ENCODE measurements at regions not wholly inside any gene's neighbourhood (a gene's known extent, or its start where the extent isn't known, plus 50 kb on each side); places are given as distances from the start of the nearest gene placed in this dataset.

- Histone ChIP-seq H4K20me1 (ENCODE audit: low read length) (no peaks in the 10 kb centered on the region), H3K27ac (ENCODE audit: low read length) (peak overlapping the region; percentile 91), H3K9ac (ENCODE audit: low read length) (peak overlapping the region; percentile 62), H3K79me2 (ENCODE audit: low read length) (no peaks in the 10 kb centered on the region), H3K36me3 (ENCODE audit: low read depth, low read length) (no peaks in the 10 kb centered on the region), H2AFZ (ENCODE audit: low read length) (0 out of 2 replicates have a peak overlapping the region, but pooled peaks have one; percentile 16), H3K4me1 (ENCODE audit: insufficient read depth, low read length) (peaks cover 58% of the 10 kb centered on the region), H3K9me3 (ENCODE audit: low read length) (no peaks in the 10 kb centered on the region), H3K4me2 (ENCODE audit: low read length) (peak overlapping the region; percentile 67), H3K4me3 (ENCODE audit: low read length) (no peak overlapping the region), H3K27me3 (ENCODE audit: low read length) (no peaks in the 10 kb centered on the region), H3K9me2 (replicated peaks; ENCODE audit: low read length) (no peaks in the 10 kb centered on the region), H3F3A (ENCODE audit: low read length, unreplicated experiment) (no peaks in the 10 kb centered on the region)
- BruUV-seq (replicated peaks), result no TSS peak
- TF ChIP-seq EZH2phosphoT487 (IDR thresholded peaks at IDR 0.05; ENCODE audit: borderline replicate concordance, low read length), result no peak
- TF ChIP-seq EZH2 (IDR thresholded peaks at IDR 0.05; ENCODE audit: low read length, unreplicated experiment), result no peak
- no peak for TF ChIP-seq CTCF (conservative IDR thresholded peaks at IDR 0.05; ENCODE audit: low read depth, low read length)
- ChIA-PET CTCF (no interaction called here), POLR2A (ENCODE audit: unreplicated experiment) (no interaction called here)
- DNase-seq (peak; percentile 69), ATAC-seq (no peak; the same call in 1 of the 2 replicates)
- intact Hi-C loops (cut with micrococcal nuclease), result loop anchor here (5.0 to 10.0 kb wide), 2 partner anchors 36 to 648 kb away; no protein-coding TSS in a partner anchor
Observed at GRCh38 chr16:65376601-65377000, 254.7 kb upstream of the CDH11 start.

GRCh38 chr16:65375651-65376050 lies 253.8 kb upstream of the CDH11 start:
- intact Hi-C loops (cut with micrococcal nuclease), result loop anchor here (2.0 to 10.0 kb wide), 5 partner anchors 37 to 649 kb away; no protein-coding TSS in a partner anchor
- no peaks in the 10 kb centered on the region for H4K20me1 ChIP-seq (ENCODE audit: low read length)
- ATAC-seq (peak; percentile 91), DNase-seq (peak; percentile 83)
- no peaks in the 10 kb centered on the region for H3F3A ChIP-seq (ENCODE audit: low read length, unreplicated experiment)
- H3K4me3 ChIP-seq (ENCODE audit: low read length), result peak overlapping the region; percentile 21; the same call in 1 of the 2 replicates
- no peaks in the 10 kb centered on the region for H3K27me3 ChIP-seq (ENCODE audit: low read length)
- POLR2A ChIA-PET (ENCODE audit: unreplicated experiment), result no interaction called here
- TF ChIP-seq CTCF (conservative IDR thresholded peaks at IDR 0.05; ENCODE audit: low read depth, low read length), result no peak
- TF ChIP-seq EZH2phosphoT487 (IDR thresholded peaks at IDR 0.05; ENCODE audit: borderline replicate concordance, low read length), result no peak
- no peaks in the 10 kb centered on the region for H3K36me3 ChIP-seq (ENCODE audit: low read depth, low read length)
- peak overlapping the region; percentile 62 for H3K9ac ChIP-seq (ENCODE audit: low read length)
- no peaks in the 10 kb centered on the region for H3K9me2 ChIP-seq (replicated peaks; ENCODE audit: low read length)
- BruUV-seq (replicated peaks), result no TSS peak
- CTCF ChIA-PET, result no interaction called here
- H3K4me1 ChIP-seq (ENCODE audit: insufficient read depth, low read length), result peaks cover 51% of the 10 kb centered on the region
- peak overlapping the region; percentile 91 for H3K27ac ChIP-seq (ENCODE audit: low read length)
- H3K9me3 ChIP-seq (ENCODE audit: low read length), result no peaks in the 10 kb centered on the region
- H2AFZ ChIP-seq (ENCODE audit: low read length), result 0 out of 2 replicates have a peak overlapping the region, but pooled peaks have one; percentile 16
- peak overlapping the region; percentile 67 for H3K4me2 ChIP-seq (ENCODE audit: low read length)
- no peaks in the 10 kb centered on the region for H3K79me2 ChIP-seq (ENCODE audit: low read length)

GRCh38 chr16:65373097-65373496 lies 251.2 kb upstream of the CDH11 start:
- POLR2A ChIA-PET (ENCODE audit: unreplicated experiment), result no interaction called here

More at GRCh38 chr16:65373097-65373496, 251.2 kb upstream of the CDH11 start:
- Histone ChIP-seq H3K9me2 (replicated peaks; ENCODE audit: low read length) (no peaks in the 10 kb centered on the region), H4K20me1 (ENCODE audit: low read length) (no peaks in the 10 kb centered on the region), H3K4me1 (ENCODE audit: insufficient read depth, low read length) (peaks cover 51% of the 10 kb centered on the region), H3K27me3 (ENCODE audit: low read length) (no peaks in the 10 kb centered on the region), H3K4me2 (ENCODE audit: low read length) (no peak overlapping the region), H2AFZ (ENCODE audit: low read length) (peak overlapping the region; percentile 9; the same call in 1 of the 2 replicates), H3K79me2 (ENCODE audit: low read length) (no peaks in the 10 kb centered on the region), H3K27ac (ENCODE audit: low read length) (no peak overlapping the region), H3F3A (ENCODE audit: low read length, unreplicated experiment) (no peaks in the 10 kb centered on the region), H3K4me3 (ENCODE audit: low read length) (no peak overlapping the region), H3K9me3 (ENCODE audit: low read length) (no peaks in the 10 kb centered on the region), H3K9ac (ENCODE audit: low read length) (no peak overlapping the region), H3K36me3 (ENCODE audit: low read depth, low read length) (no peaks in the 10 kb centered on the region)
- intact Hi-C loops (cut with micrococcal nuclease), result loop anchor here (10.0 kb wide), 1 partner anchor 652 kb away; no protein-coding TSS in a partner anchor
- ATAC-seq (no peak), DNase-seq (no peak)
- CTCF ChIA-PET, result no interaction called here
- no TSS peak for BruUV-seq (replicated peaks)
- TF ChIP-seq CTCF (conservative IDR thresholded peaks at IDR 0.05; ENCODE audit: low read depth, low read length) (no peak), EZH2phosphoT487 (IDR thresholded peaks at IDR 0.05; ENCODE audit: borderline replicate concordance, low read length) (no peak), EZH2 (IDR thresholded peaks at IDR 0.05; ENCODE audit: low read length, unreplicated experiment) (no peak)
